Upper lobe of left lung (tissue), 6 donors: ENCODE measurements at regions not wholly inside any gene's neighbourhood (a gene's known extent, or its start where the extent isn't known, plus 50 kb on each side); places are given as distances from the start of the nearest gene placed in this dataset.
"Not testable (repeated sequence)": the region's sequence is repeated elsewhere in the genome, so short reads cannot be mapped to it uniquely, and the experiment has no call there.

Source experiments
- ATAC-seq, 2 donors: fragments of 200-7000 bp; cut with Tn5 transposase; one replicate each; pipeline ENCODE4 v1.9.1; 2022; ENCODE audit warnings: mild to moderate bottlenecking in 2 of 2, moderate library complexity in 2 of 2; ENCODE audit not compliant: low FRiP score in 2 of 2
- DNase-seq, 2 donors: peaks; one replicate each; pipeline ENCODE4 v3.0.0-alpha.2; 2019 to 2020
- H3K27ac ChIP-seq, 4 donors: fragments of 200-600 bp; sonication (generic); one replicate each; pipeline ENCODE4 v1.5.1; 2016 to 2019
- H3K27me3 ChIP-seq, 4 donors: fragments of 200-600 bp; sonication (generic); one replicate each; pipeline ENCODE4 v1.5.1; 2017 to 2019
- H3K36me3 ChIP-seq, 4 donors: fragments of 200-600 bp; sonication (generic); one replicate each; pipeline ENCODE4 v1.5.1; 2016 to 2019
- H3K4me1 ChIP-seq, 4 donors: fragments of 200-600 bp; sonication (generic); one replicate each; pipeline ENCODE4 v1.5.1; 2018 to 2019
- H3K4me3 ChIP-seq, 4 donors: fragments of 200-600 bp; sonication (generic); one replicate each; pipeline ENCODE4 v1.5.1; 2017 to 2019; ENCODE audit warnings: mild to moderate bottlenecking in 2 of 4, moderate library complexity in 1 of 4
- H3K9me3 ChIP-seq, 4 donors: fragments of 200-600 bp; sonication (generic); one replicate each; pipeline ENCODE4 v1.5.1; 2018 to 2019
- EP300 ChIP-seq, 4 donors: sonication (generic); formaldehyde crosslinking; IDR thresholded peaks; one replicate each; pipeline ENCODE4 v1.5.1; 2017; ENCODE audit warnings: antibody characterized with exemption in 4 of 4, control low read depth in 2 of 4
- POLR2A ChIP-seq, 4 donors: fragments of 450-650 bp; IDR thresholded peaks; one replicate each; pipeline ENCODE4 v1.5.1; 2016 to 2017; ENCODE audit warnings: antibody characterized with exemption in 4 of 4, mild to moderate bottlenecking in 2 of 4
- POLR2AphosphoS5 ChIP-seq, 2 donors: sonication (generic); formaldehyde crosslinking; IDR thresholded peaks; one replicate each; pipeline ENCODE4 v1.5.1; 2017; ENCODE audit warnings: antibody characterized with exemption in 2 of 2
- WGBS, 2 donors: methylation state at CpG; one replicate each; pipeline ENCODE4 v1.1.5; 2017 to 2018; 5-methylcytosine and 5-hydroxymethylcytosine counted together
- TF ChIP-seq, protein P1 (sequence below), 6 experiments: fragments of 450-650 bp in 4 of 6; fragments of 200-600 bp in 2 of 6; sonication (generic) in 2 of 6; IDR thresholded peaks; one replicate each; pipeline ENCODE4 v1.5.1; 2016 to 2019; ENCODE audit warnings: antibody characterized with exemption in 6 of 6
- donor health status: DM: no; HTN: no; CAD: no; lungs with moderate emphysema.
- donor health status: DM: no; HTN: yes; CAD: no; lungs with severe emphysema.

DNA sequence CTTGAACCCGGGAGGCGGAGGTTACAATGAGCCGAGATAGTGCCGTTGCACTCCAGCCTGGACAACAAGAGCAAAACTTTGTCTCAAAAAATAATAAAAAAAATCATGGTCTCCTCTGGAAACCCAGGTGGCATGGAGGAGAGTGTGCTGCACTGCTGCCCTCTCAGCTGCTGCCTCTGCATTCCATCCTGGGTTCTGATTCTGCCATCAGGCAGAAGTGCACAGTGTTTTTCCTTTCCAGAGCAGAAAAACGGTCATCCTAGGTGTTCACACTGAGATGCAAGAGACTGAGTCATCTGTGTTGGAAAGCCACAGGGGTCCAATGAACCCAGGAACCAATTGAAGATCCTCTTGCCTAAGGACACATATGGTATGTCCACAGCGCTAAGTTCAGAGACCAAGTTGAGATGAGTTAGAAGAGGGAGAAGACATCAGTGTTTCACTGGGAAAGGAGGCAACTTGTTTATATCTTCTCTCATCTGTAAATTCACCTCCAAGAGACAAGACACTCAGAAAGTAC, 88.8 kb upstream of the DMRT1 start:
- Histone ChIP-seq H3K27ac (no peak overlapping the region), H3K36me3 (no peaks in the 10 kb centered on the region), H3K9me3 (no peaks in the 10 kb centered on the region), H3K4me3 (no peak overlapping the region), H3K4me1 (peaks cover 17 to 34% (median 28%) of the 10 kb centered on the region in 4 donors), H3K27me3 (no peaks in the 10 kb centered on the region)
- TF ChIP-seq POLR2AphosphoS5 (IDR thresholded peaks at IDR 0.05) (no peak), EP300 (IDR thresholded peaks at IDR 0.05) (no peak), POLR2A (IDR thresholded peaks at IDR 0.05) (no peak)
- TF ChIP-seq, protein P1, sequence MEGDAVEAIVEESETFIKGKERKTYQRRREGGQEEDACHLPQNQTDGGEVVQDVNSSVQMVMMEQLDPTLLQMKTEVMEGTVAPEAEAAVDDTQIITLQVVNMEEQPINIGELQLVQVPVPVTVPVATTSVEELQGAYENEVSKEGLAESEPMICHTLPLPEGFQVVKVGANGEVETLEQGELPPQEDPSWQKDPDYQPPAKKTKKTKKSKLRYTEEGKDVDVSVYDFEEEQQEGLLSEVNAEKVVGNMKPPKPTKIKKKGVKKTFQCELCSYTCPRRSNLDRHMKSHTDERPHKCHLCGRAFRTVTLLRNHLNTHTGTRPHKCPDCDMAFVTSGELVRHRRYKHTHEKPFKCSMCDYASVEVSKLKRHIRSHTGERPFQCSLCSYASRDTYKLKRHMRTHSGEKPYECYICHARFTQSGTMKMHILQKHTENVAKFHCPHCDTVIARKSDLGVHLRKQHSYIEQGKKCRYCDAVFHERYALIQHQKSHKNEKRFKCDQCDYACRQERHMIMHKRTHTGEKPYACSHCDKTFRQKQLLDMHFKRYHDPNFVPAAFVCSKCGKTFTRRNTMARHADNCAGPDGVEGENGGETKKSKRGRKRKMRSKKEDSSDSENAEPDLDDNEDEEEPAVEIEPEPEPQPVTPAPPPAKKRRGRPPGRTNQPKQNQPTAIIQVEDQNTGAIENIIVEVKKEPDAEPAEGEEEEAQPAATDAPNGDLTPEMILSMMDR (IDR thresholded peaks at IDR 0.05), result no peak
- DNase-seq, result no peak
- no peak for ATAC-seq
- WGBS, 2 donors, result 91 to 94% methylated on average over 6 of the region's 6 CpGs

DNA sequence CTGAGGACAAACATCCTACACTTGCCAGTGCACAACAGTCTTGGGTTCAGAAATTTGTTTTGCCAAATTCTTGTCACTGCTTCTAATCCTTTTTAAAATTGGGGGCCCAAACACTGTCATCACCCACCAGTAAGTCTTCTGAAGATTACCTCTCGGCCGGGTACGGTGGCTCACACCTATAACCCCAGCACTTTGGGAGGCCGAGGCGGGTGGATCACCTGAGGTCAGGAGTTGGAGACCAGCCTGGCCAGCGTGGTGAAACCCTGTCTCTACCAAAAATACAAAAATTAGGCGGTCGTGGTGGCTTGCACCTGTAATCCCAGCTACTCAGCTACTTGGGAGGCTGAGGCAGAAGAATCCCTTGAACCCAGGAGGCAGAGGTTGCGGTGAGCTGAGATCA, 87.8 kb upstream of the DMRT1 start:
- not testable (repeated sequence) for H3K9me3 ChIP-seq, DNase-seq, ATAC-seq, H3K27ac ChIP-seq, H3K4me3 ChIP-seq, H3K27me3 ChIP-seq, H3K36me3 ChIP-seq
- 95 to 97% methylated on average over 9 of the region's 9 CpGs for WGBS, 2 donors
- H3K4me1 ChIP-seq, result peaks cover 17 to 34% (median 28%) of the 10 kb centered on the region in 4 donors

DNA sequence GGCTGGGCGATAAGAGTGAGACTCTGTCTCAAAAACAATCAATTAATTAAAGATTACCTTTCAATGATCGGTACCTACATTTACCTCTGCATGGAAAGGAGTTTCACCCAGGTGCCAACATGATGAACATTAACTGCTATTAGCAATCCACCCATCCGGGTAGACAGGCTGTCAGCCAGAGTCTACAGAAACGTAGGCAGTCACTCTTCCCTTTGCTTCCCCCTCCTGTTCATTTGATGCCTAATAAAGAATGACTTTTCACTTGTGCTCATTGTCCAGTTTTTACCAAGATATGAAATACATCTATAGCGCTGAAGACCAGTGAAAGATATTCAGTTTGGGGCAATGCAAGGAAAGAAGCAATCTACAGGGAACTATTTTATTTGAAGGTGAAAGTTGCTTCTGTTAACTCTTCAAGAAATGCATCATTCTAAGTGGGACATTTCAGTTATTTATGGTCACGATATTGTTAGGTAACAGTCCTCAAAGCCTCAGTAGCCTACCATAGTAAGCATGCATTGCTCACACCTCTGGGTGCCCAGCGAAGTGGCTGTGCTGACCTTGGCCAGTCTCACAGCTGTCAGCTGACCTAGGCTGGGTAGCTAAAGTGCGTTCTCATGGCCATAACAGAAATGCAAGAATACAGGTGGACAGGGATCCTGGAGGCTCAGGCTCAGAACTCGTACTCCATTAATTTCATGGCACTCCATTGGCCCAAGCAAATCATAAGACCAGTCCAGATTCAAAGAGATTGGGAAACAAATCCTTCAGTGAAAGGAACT, 87.2 kb upstream of the DMRT1 start:
- Histone ChIP-seq H3K9me3 (no peaks in the 10 kb centered on the region), H3K36me3 (no peaks in the 10 kb centered on the region), H3K27ac (no peak overlapping the region), H3K4me3 (no peak overlapping the region), H3K4me1 (peaks cover 17 to 34% (median 28%) of the 10 kb centered on the region in 4 donors), H3K27me3 (no peaks in the 10 kb centered on the region)
- ATAC-seq (no peak), DNase-seq (no peak)
- WGBS, 2 donors, result 81% methylated on average over 9 of the region's 9 CpGs
- TF ChIP-seq POLR2A (IDR thresholded peaks at IDR 0.05), result no peak
- no peak for TF ChIP-seq EP300 (IDR thresholded peaks at IDR 0.05)
- TF ChIP-seq, protein P1 (IDR thresholded peaks at IDR 0.05), result no peak
- no peak for TF ChIP-seq POLR2AphosphoS5 (IDR thresholded peaks at IDR 0.05)

DNA sequence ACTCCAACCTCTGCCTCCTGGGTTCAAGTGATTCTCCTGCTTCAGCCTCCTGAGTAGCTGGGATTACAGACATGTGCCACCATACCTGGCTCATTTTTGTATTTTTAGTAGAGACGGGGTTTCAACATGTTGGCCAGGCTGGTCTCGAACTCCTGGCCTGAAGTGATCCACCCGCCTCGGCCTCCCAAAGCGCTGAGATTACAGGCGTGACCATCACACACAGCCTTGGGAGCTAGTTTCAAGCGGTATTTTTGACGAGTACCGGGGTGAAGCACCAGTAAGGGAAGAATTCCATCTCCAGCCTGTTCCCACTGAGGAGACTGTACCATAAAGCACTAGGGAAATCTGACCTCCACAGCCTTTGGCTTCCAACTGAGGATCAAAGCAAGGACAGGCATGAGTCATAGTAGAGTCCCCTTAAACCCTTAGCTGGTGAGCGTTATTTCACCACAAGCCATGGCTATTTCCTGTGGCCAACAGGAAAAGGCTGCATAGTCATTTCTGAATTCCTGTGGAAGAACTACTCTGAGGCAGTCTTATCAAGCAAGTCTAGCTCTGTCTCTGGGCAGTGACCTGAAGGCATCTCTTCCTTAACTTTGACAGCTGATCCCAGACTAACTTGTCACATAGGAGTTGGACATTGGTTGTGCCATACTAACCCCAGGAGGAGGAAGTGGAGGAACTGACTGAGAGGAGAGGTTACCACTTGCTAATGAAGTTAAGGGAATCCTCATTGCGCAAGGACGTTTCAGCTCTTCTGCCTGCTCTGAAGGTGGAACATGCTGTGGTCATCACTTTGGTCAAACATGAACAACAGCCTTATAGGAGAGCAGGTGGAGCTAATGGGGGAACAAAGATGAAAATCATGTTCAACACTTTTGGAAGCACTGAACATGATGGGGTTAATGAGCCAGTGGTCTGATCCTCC, 85.8 kb upstream of the DMRT1 start:
- no peak overlapping the region for H3K27ac ChIP-seq
- H3K27me3 ChIP-seq, result no peaks in the 10 kb centered on the region
- ATAC-seq (peak in 1 of 2 donors; percentile 64), DNase-seq (peak in 1 of 2 donors; percentile 37)
- no peak overlapping the region for H3K4me3 ChIP-seq
- TF ChIP-seq, protein P1 (IDR thresholded peaks at IDR 0.05), result no peak
- TF ChIP-seq POLR2AphosphoS5 (IDR thresholded peaks at IDR 0.05) (peak in 1 of 2 donors; percentile 55), POLR2A (IDR thresholded peaks at IDR 0.05) (no peak), EP300 (IDR thresholded peaks at IDR 0.05) (no peak)
- H3K9me3 ChIP-seq, result no peaks in the 10 kb centered on the region
- 75 to 82% methylated on average over 9 to 12 of the region's 12 CpGs for WGBS, 2 donors
- peaks cover 8 to 22% (median 20%) of the 10 kb centered on the region in 4 donors for H3K4me1 ChIP-seq
- H3K36me3 ChIP-seq, result no peaks in the 10 kb centered on the region
